Tongue (tissue), 1 donor: ENCODE measurements at regions not wholly inside any gene's neighbourhood (a gene's known extent, or its start where the extent isn't known, plus 50 kb on each side); places are given as distances from the start of the nearest gene placed in this dataset.
"Not testable (repeated sequence)": the region's sequence is repeated elsewhere in the genome, so short reads cannot be mapped to it uniquely, and the experiment has no call there.

Experiments used
- DNase-seq: peaks from one replicate; pipeline ENCODE4 v3.0.0-alpha.2; 2015

- DNase-seq = no peak
Measured at GRCh38 chr6:62819640-62820039, 391.6 kb upstream of the FKBP1C start.

- DNase-seq = no peak
Measured at GRCh38 chr6:62808565-62809293, 402.5 kb upstream of the FKBP1C start.

GRCh38 chr6:62805431-62805830 lies 405.8 kb upstream of the FKBP1C start:
- DNase-seq = no peak

- no peak for DNase-seq
Measured at GRCh38 chr6:62803094-62803493, 408.2 kb upstream of the FKBP1C start.

- no peak for DNase-seq
Measured at GRCh38 chr6:62797190-62797589, 414.1 kb upstream of the FKBP1C start.

- peak; percentile 25 for DNase-seq
Measured at GRCh38 chr6:62775427-62776022, 435.7 kb upstream of the FKBP1C start.

GRCh38 chr6:62766174-62766573 lies 445.1 kb upstream of the FKBP1C start:
- not testable (repeated sequence) for DNase-seq

- no peak for DNase-seq
Measured at GRCh38 chr6:62764841-62765240, 446.4 kb upstream of the FKBP1C start.

- no peak for DNase-seq
Measured at GRCh38 chr6:62763125-62763912, 447.9 kb upstream of the FKBP1C start.

- no peak for DNase-seq
Measured at GRCh38 chr6:62746968-62747367, 460.9 kb upstream of the KHDRBS2 start.

- DNase-seq = no peak
Measured at GRCh38 chr6:62746161-62746560, 460.1 kb upstream of the KHDRBS2 start.

- no peak for DNase-seq
Measured at GRCh38 chr6:62740596-62740995, 454.6 kb upstream of the KHDRBS2 start.

GRCh38 chr6:62740171-62740570 lies 454.1 kb upstream of the KHDRBS2 start:
- no peak for DNase-seq

- DNase-seq = no peak
Measured at GRCh38 chr6:62737792-62738191, 451.8 kb upstream of the KHDRBS2 start.

- DNase-seq = no peak
Measured at GRCh38 chr6:62721408-62721807, 435.4 kb upstream of the KHDRBS2 start.

GRCh38 chr6:62716719-62717118 lies 430.7 kb upstream of the KHDRBS2 start:
- no peak for DNase-seq

- no peak for DNase-seq
Measured at GRCh38 chr6:62714112-62714511, 428.1 kb upstream of the KHDRBS2 start.

GRCh38 chr6:62711750-62712149 lies 425.7 kb upstream of the KHDRBS2 start:
- DNase-seq = no peak

- DNase-seq = no peak
Measured at GRCh38 chr6:62707914-62708313, 421.9 kb upstream of the KHDRBS2 start.

- no peak for DNase-seq
Measured at GRCh38 chr6:62707156-62707555, 421.1 kb upstream of the KHDRBS2 start.

GRCh38 chr6:62683063-62683462 lies 397.0 kb upstream of the KHDRBS2 start:
- no peak for DNase-seq

- DNase-seq = no peak
Measured at GRCh38 chr6:62681108-62681507, 395.1 kb upstream of the KHDRBS2 start.

- no peak for DNase-seq
Measured at GRCh38 chr6:62672989-62673388, 387.0 kb upstream of the KHDRBS2 start.
